ENCODE measurements at regions not wholly inside any gene's neighbourhood (a gene's known extent, or its start where the extent isn't known, plus 50 kb on each side); places are given as distances from the start of the nearest gene placed in this dataset.

DNA sequence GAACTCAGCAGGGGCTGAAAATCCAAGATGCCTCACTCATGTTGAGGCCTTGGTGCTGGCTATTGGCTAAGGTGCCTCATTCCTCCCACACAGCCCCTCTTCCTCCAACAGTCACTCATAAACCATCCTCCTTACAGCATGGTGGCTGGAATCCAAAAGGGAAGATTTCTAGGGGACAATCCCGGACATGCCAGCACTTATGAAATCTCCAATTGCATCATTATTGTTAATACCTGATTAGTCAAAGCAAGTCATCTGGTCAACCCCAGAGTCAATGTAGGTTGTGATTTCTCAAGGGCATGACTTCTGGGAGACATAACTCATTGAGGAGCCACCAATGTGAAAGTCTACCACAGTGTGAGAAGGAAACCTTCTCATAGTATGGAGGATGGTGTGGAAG, 506.6 kb upstream of the NOX3 start:
- DNase-seq (ENCODE audit: low spot score): no peak

DNA sequence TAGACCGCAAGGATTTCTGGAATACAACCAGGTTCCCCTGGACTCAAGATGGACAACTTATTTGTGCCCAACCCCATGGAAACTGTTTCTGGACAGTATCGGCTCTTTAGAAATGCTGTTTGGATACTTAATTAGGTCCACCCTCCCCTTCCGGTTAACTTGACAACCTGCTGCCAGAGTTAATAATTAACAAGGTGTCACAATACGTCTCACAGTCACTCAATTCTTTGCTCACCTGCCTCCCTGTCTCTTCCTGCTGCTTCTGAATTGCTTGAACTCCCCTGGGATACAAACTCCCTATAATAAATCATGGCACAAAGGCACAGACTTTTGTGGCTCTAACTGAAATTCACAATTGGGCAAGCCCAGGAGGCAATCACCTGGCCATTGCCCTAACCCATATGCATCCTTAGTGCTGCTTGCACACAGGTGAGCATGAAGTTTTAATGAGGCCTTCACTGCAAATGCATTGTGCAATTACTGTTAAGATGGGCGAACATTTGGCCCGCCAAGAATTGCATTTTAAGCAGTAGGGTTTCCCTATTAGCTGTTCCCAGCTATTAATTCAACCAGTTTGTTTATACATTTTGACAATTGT, 504.4 kb upstream of the NOX3 start:
- DNase-seq (ENCODE audit: low spot score): no peak

DNA sequence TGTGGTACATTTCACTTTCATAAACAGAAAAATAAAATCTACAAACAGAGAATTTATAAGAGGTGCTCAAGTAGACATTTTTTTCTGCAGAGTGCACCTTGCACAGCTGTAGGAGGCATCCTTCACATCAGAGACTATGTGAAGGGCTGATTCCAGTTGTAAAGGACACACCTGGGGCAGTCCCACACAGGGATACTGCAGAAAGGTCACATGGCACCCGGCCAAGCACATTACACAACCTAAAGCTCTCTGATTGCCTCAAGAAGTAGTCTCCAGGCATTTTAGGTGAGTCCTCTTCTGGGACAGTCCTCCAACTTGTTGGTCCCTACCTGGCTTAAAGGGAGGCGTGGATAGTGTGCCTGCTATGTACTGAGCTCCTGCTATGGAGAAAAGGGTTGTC, 502.9 kb upstream of the NOX3 start:
- DNase-seq (ENCODE audit: low spot score): no peak

DNA sequence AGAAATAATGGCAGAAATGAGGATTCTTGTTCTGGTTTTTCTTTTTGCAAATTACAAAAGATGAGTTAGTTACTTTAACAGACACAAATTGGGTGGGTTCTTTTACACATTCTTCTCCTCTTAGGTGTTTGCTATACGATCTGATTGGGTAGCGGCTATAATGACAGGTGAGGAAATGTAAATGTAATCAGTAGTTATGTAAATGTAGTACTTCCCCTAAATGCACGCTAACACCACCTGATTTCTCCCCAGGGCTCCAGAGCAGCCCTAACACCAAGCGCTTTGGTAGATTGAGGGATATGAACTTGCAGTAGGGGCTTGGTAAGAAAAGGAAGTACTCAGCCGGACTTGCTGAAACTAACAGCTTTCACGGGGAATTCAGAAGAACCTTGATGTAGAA, 499.4 kb upstream of the NOX3 start:
- no peak for DNase-seq (ENCODE audit: low spot score)

DNA sequence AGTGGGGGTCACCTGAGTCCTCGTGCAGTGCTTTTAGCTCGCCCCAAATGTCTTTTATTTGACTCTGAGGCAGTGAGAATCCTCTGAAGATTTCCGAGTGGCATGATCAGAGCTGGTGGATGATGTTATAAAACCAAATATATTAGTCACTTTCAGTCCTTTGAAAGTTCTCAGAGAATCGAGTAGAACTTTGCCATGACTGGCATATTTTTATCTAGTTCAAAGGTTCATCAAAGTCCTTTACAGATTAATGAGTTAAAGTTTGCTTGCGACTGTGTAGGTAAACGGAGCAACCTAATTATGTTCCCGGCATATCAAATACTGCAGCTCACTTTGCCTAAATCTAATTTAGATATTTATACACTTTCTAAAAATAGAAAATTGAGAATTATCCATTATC, 498.5 kb upstream of the NOX3 start:
- no peak for DNase-seq (ENCODE audit: low spot score)

GRCh38 chr6:155949256-155949655, 493.6 kb upstream of the NOX3 start:
- no peak for DNase-seq (ENCODE audit: low spot score)

DNA sequence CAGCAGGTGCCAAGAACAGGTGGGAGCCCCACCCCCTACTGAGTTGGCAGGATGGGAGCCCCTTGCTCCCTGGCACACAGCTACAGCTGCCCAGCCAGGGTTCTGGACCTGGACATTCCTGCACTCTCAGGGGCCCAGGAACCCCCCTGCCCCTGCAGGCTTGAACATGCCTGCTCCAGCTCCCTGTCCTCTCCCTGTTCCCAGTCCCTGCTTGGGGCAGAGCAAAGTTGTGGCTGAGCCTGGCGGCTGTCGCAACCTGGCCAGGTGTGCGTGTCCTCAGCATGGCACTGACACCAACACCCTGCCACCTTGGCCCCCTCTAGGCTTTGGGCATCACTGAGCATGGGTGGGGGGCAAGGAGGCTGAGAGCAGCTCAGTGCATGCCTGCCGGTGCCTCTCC, 491.2 kb upstream of the NOX3 start:
- DNase-seq (ENCODE audit: low spot score): no peak

- no peak for DNase-seq (ENCODE audit: low spot score)
Observed at GRCh38 chr6:155943635-155944034, 488.0 kb upstream of the NOX3 start.

DNA sequence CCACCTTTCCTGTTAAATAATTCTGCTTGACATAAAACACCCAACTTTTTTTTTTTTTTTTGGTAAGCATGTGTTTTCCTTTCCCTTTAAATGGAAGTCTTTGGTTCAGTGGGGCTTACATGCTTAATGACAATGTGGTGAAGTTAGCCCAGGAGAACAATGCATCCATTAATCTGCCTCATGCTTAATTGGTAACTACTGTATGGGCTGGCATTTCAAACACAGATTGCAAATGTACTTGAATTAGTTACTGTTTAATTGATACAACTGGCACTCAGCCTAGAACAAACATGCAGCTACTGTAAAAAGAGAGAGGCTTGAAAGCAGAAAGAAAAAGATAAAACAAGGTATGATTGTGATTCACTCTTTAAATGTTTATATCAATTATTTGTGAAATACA, 483.6 kb upstream of the NOX3 start:
- DNase-seq (ENCODE audit: low spot score): no peak

DNA sequence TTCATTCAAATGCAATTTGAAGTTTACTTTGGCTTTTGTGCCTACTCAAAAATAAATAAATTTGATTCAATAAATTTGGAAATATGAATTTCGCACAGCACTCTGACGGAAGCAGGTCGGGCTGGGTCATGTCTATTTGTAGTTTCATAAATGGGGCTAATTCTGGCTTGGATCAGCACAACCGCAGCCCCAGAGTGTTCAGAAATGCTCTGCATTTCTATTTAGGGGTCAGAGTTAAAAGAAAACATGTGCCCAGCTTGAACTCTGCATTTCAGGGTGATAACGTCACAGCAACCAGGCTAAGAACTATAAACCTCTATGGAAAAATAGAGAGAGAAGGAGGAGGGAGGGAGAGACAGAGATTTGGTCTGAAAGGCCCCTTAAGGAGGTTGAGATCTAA, 480.9 kb upstream of the NOX3 start:
- no peak for DNase-seq (ENCODE audit: low spot score)

- DNase-seq (ENCODE audit: low spot score): no peak
Observed at GRCh38 chr6:155936127-155936526, 480.5 kb upstream of the NOX3 start.

GRCh38 chr6:155916846-155917624, 461.4 kb upstream of the NOX3 start:
- no peak for DNase-seq (ENCODE audit: low spot score)

DNA sequence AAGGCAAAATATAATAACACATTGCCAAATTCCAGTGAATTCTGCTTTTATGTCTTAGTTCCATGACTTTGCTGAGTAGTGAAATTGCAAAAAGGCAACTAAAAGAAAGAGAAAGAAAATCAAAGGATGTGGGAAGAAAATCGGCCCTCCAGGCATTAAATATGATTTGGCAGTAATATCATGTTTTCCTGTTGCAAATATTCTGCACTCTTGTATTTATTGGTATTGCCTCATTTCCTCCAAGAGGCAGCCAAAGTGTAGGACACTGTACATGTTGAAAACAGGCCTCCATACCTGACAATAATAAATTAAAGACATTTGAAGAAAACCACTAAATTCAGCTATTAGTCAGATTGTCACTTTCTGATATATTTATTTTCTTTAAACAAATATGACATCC, 460.0 kb upstream of the NOX3 start:
- DNase-seq (ENCODE audit: low spot score): no peak

DNA sequence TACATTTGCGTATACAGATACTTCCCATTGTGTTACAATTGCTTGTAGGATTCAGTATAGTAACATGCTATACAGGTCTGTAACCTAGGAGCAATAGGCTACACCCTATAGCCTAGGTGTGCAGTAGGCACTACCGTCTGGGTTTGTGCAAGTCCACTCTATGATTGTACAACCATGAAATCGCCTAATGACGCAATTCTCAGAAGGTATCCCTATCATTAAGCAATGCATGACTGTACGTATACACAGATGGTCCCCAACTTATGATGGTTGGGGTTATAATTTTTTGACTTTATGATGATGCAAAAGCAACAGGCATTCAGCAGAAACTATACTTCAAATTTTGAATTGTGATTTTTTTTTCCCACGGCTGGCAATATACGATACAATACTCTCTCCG, 458.2 kb upstream of the NOX3 start:
- DNase-seq (ENCODE audit: low spot score): no peak

GRCh38 chr6:155909710-155910109, 454.1 kb upstream of the NOX3 start:
- no peak for DNase-seq (ENCODE audit: low spot score)

- DNase-seq (ENCODE audit: low spot score): no peak
Observed at GRCh38 chr6:155895641-155896040, 440.0 kb upstream of the NOX3 start.

GRCh38 chr6:155894758-155895157, 439.1 kb upstream of the NOX3 start:
- no peak for DNase-seq (ENCODE audit: low spot score)

- DNase-seq (ENCODE audit: low spot score): no peak
Observed at GRCh38 chr6:155894262-155894661, 438.6 kb upstream of the NOX3 start.

DNA sequence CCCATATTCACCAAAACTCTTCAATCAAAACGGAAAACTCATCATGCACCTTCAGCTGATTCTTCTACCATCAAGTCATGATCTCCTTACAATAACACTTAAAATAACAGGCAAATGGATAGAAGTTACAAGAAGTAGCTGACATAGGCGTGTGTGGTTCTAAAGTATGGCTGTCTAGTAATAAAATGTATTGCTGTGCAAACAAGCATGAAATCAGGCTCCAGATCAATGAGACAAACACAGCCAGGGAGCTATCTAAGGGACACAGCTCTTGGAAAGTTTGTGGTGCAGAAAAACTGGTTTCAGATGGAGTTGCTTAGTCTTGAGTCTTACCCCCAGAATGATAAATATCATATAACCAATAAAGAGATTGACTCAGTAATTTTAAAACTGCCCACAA, 434.8 kb upstream of the NOX3 start:
- DNase-seq (ENCODE audit: low spot score): no peak

DNA sequence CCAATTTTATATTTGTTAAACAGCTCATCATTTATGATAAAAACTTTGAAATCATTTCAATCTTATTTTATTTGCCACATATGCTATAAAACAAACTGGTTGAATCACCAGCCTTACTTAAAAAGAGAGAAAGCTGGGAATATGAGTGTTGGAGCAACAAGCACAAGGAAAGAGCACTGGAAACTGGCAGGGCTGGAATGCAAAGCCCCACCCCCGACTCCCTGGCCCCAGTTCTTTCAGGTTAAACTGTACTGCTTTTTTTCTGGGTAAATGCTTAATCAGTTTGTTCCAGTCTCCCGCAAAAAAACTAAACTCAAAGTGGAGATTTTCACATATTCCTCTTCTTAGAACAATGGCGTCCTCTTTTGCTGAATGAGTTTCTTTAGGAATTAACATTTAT, 433.8 kb upstream of the NOX3 start:
- no peak for DNase-seq (ENCODE audit: low spot score)

DNA sequence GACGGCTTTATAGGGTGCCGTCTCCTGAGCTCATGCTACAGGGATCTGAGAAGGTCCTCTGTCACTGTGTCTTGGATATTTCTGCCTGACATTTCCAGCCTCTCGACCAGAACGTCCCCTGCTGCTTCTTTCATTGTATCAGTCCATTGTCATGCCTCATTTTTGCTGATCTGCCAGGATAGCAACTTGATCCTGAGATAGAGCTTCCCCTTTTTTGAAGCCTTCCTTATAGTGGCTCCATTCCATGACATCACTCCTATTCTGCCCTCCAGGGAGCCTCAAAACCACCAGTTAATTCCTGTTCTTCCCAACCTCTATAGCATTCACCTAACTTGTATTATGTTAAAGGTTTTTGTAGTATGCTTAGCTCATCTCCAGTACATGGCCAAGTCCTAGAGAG, 431.8 kb upstream of the NOX3 start:
- DNase-seq (ENCODE audit: low spot score): no peak

DNA sequence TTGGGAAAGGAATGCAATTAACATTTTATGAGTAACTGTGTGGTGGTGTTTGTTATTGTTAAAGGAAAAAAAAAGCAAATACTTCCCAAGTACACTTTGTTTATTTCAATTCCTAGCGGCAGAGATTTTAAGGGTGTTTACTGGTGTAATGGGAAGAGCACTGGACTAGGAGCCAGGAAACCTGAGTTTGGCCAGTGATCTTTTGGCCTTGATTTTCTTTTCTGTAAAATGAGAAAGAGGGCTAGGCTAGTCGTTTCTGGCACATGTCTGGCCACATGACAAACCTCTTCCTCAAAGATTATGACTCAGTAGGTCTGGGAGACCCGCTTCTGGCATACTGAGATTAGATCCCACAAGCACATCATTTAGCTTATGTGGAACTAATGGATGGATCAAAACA, 428.1 kb upstream of the NOX3 start:
- no peak for DNase-seq (ENCODE audit: low spot score)

DNA sequence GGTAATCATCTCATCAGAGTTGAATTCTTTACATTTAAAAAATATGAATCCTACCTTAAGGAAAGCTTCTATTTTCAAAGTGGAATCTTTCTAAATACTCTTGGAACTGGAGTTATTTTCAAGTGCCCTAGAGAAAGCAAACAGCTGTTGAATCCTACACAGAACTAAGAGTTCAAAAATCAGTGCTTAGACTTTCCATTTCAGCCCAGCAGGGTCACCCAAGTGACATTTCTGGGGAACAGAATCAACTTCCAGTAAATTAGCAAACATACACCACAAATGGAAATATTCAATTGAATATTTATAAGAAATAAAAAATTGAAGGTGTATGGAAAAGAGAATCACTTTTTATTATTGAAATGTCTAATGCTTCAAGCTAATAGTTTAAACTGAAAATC, 427.7 kb upstream of the NOX3 start:
- no peak for DNase-seq (ENCODE audit: low spot score)
